Activated naive CD8-positive, alpha-beta T cell treated with anti-CD3 and anti-CD28 coated beads, Interleukin-2, amount 10 ng/mL, durations not matched to agents 7 days and 5 days (primary cell): ENCODE measurements at regions not wholly inside any gene's neighbourhood (a gene's known extent, or its start where the extent isn't known, plus 50 kb on each side); places are given as distances from the start of the nearest gene placed in this dataset.

Experiments used
- ATAC-seq: fragments of 150-1000 bp; cut with Tn5 transposase; one replicate; pipeline ENCODE4 v1.10.0; 2021; ENCODE audit warnings: low read depth, moderate library complexity
- POLR2A ChIA-PET: fragments of 350-600 bp; sonication (Branson Sonifier 250); formaldehyde crosslinking; loops from one replicate; lab custom pipeline; 2021; ENCODE audit warnings: antibody characterized with exemption; lab: Charles Lee
- DNase-seq: peaks from one replicate; pipeline ENCODE4 v3.0.0; 2021
- H3K27ac Mint-ChIP-seq: one replicate; pipeline ENCODE4 v1.8.0; 2022; ENCODE audit warnings: mild to moderate bottlenecking, mixed read lengths
- H3K27me3 Mint-ChIP-seq: one replicate; pipeline ENCODE4 v1.8.0; 2022; ENCODE audit warnings: mild to moderate bottlenecking, moderate library complexity, mixed read lengths
- H3K36me3 Mint-ChIP-seq: one replicate; pipeline ENCODE4 v1.8.0; 2021; ENCODE audit warnings: mild to moderate bottlenecking, mixed read lengths
- H3K4me1 Mint-ChIP-seq: one replicate; pipeline ENCODE4 v1.8.0; 2021; ENCODE audit warnings: mixed read lengths
- H3K4me3 Mint-ChIP-seq: one replicate; pipeline ENCODE4 v1.8.0; 2022; ENCODE audit warnings: mild to moderate bottlenecking, moderate library complexity, mixed read lengths
- H3K9me3 Mint-ChIP-seq: one replicate; pipeline ENCODE4 v1.8.0; 2021; ENCODE audit warnings: mixed read lengths

- Mint-ChIP-seq H3K9me3 (no peaks in the 10 kb centered on the region), H3K4me1 (no peaks in the 10 kb centered on the region), H3K27me3 (peaks cover 14% of the 10 kb centered on the region), H3K27ac (no peak overlapping the region), H3K36me3 (no peaks in the 10 kb centered on the region), H3K4me3 (no peak overlapping the region)
- DNase-seq, result no peak
- no peak for ATAC-seq
- POLR2A ChIA-PET, result no interaction called here
Observed at GRCh38 chr17:79177877-79178276, 103.3 kb downstream of the ENGASE start.

GRCh38 chr17:79176792-79177601 is 102.4 kb downstream of the ENGASE start:
- Mint-ChIP-seq H3K27me3 (peaks cover 13% of the 10 kb centered on the region), H3K36me3 (no peaks in the 10 kb centered on the region), H3K27ac (no peak overlapping the region), H3K9me3 (no peaks in the 10 kb centered on the region), H3K4me1 (no peaks in the 10 kb centered on the region), H3K4me3 (no peak overlapping the region)
- POLR2A ChIA-PET, result no interaction called here
- no peak for DNase-seq
- ATAC-seq, result no peak

- no peaks in the 10 kb centered on the region for H3K36me3 Mint-ChIP-seq
- ATAC-seq (no peak), DNase-seq (no peak)
- peaks cover 2% of the 10 kb centered on the region for H3K27me3 Mint-ChIP-seq
- H3K4me3 Mint-ChIP-seq, result no peak overlapping the region
- H3K9me3 Mint-ChIP-seq, result no peaks in the 10 kb centered on the region
- H3K4me1 Mint-ChIP-seq, result no peaks in the 10 kb centered on the region
- H3K27ac Mint-ChIP-seq, result no peak overlapping the region
- POLR2A ChIA-PET, result no interaction called here
Observed at GRCh38 chr17:79174905-79175856, 100.6 kb downstream of the ENGASE start.

GRCh38 chr17:79174193-79174765 is 99.7 kb downstream of the ENGASE start:
- no peaks in the 10 kb centered on the region for H3K9me3 Mint-ChIP-seq
- H3K4me1 Mint-ChIP-seq, result no peaks in the 10 kb centered on the region
- no peak overlapping the region for H3K27ac Mint-ChIP-seq
- DNase-seq (no peak), ATAC-seq (no peak)
- POLR2A ChIA-PET, result no interaction called here
- H3K27me3 Mint-ChIP-seq, result peaks cover 2% of the 10 kb centered on the region
- no peaks in the 10 kb centered on the region for H3K36me3 Mint-ChIP-seq
- H3K4me3 Mint-ChIP-seq, result no peak overlapping the region

- no peak for DNase-seq
- Mint-ChIP-seq H3K4me1 (no peaks in the 10 kb centered on the region), H3K27ac (no peak overlapping the region), H3K4me3 (no peak overlapping the region), H3K36me3 (no peaks in the 10 kb centered on the region), H3K9me3 (no peaks in the 10 kb centered on the region), H3K27me3 (no peaks in the 10 kb centered on the region)
- no peak for ATAC-seq
- POLR2A ChIA-PET, result no interaction called here
Observed at GRCh38 chr17:79171188-79171587, 96.6 kb downstream of the ENGASE start.

GRCh38 chr17:79169861-79170260 is 95.2 kb downstream of the ENGASE start:
- Mint-ChIP-seq H3K4me1 (no peaks in the 10 kb centered on the region), H3K27ac (no peak overlapping the region), H3K9me3 (no peaks in the 10 kb centered on the region), H3K27me3 (no peaks in the 10 kb centered on the region), H3K36me3 (no peaks in the 10 kb centered on the region), H3K4me3 (no peak overlapping the region)
- DNase-seq, result no peak
- no peak for ATAC-seq
- POLR2A ChIA-PET, result no interaction called here

GRCh38 chr17:79169366-79169765 is 94.7 kb downstream of the ENGASE start:
- H3K4me3 Mint-ChIP-seq, result no peak overlapping the region
- ATAC-seq, result no peak
- no peak for DNase-seq
- POLR2A ChIA-PET, result no interaction called here
- no peak overlapping the region for H3K27ac Mint-ChIP-seq
- no peaks in the 10 kb centered on the region for H3K9me3 Mint-ChIP-seq
- H3K27me3 Mint-ChIP-seq, result no peaks in the 10 kb centered on the region
- no peaks in the 10 kb centered on the region for H3K4me1 Mint-ChIP-seq
- no peaks in the 10 kb centered on the region for H3K36me3 Mint-ChIP-seq

GRCh38 chr17:79168486-79169055 is 93.9 kb downstream of the ENGASE start:
- no peak overlapping the region for H3K27ac Mint-ChIP-seq
- H3K27me3 Mint-ChIP-seq, result no peaks in the 10 kb centered on the region
- POLR2A ChIA-PET, result no interaction called here
- no peaks in the 10 kb centered on the region for H3K36me3 Mint-ChIP-seq
- ATAC-seq, result no peak
- DNase-seq, result no peak
- no peaks in the 10 kb centered on the region for H3K9me3 Mint-ChIP-seq
- H3K4me3 Mint-ChIP-seq, result no peak overlapping the region
- H3K4me1 Mint-ChIP-seq, result no peaks in the 10 kb centered on the region

GRCh38 chr17:79167486-79167885 is 92.9 kb downstream of the ENGASE start:
- Mint-ChIP-seq H3K36me3 (no peaks in the 10 kb centered on the region), H3K4me3 (no peak overlapping the region), H3K9me3 (no peaks in the 10 kb centered on the region), H3K4me1 (no peaks in the 10 kb centered on the region), H3K27me3 (no peaks in the 10 kb centered on the region), H3K27ac (no peak overlapping the region)
- POLR2A ChIA-PET, result no interaction called here
- ATAC-seq, result no peak
- no peak for DNase-seq

- H3K27ac Mint-ChIP-seq, result no peak overlapping the region
- peaks cover 6% of the 10 kb centered on the region for H3K4me1 Mint-ChIP-seq
- ATAC-seq (no peak), DNase-seq (no peak)
- no peaks in the 10 kb centered on the region for H3K36me3 Mint-ChIP-seq
- no peak overlapping the region for H3K4me3 Mint-ChIP-seq
- POLR2A ChIA-PET, result no interaction called here
- H3K9me3 Mint-ChIP-seq, result no peaks in the 10 kb centered on the region
- no peaks in the 10 kb centered on the region for H3K27me3 Mint-ChIP-seq
Observed at GRCh38 chr17:79165756-79166473, 91.3 kb downstream of the ENGASE start.

- H3K27ac Mint-ChIP-seq, result no peak overlapping the region
- no peaks in the 10 kb centered on the region for H3K36me3 Mint-ChIP-seq
- peaks cover 6% of the 10 kb centered on the region for H3K4me1 Mint-ChIP-seq
- H3K9me3 Mint-ChIP-seq, result no peaks in the 10 kb centered on the region
- H3K4me3 Mint-ChIP-seq, result no peak overlapping the region
- no peaks in the 10 kb centered on the region for H3K27me3 Mint-ChIP-seq
- no peak for DNase-seq
- POLR2A ChIA-PET, result no interaction called here
- no peak for ATAC-seq
Observed at GRCh38 chr17:79164913-79165695, 90.5 kb downstream of the ENGASE start.

GRCh38 chr17:79164408-79164807 is 89.8 kb downstream of the ENGASE start:
- Mint-ChIP-seq H3K9me3 (no peaks in the 10 kb centered on the region), H3K27ac (no peak overlapping the region), H3K4me3 (no peak overlapping the region), H3K36me3 (no peaks in the 10 kb centered on the region), H3K27me3 (no peaks in the 10 kb centered on the region), H3K4me1 (peaks cover 6% of the 10 kb centered on the region)
- DNase-seq (no peak), ATAC-seq (no peak)
- POLR2A ChIA-PET, result no interaction called here
